GM18951 (cell line): ENCODE measurements at regions not wholly inside any gene's neighbourhood (a gene's known extent, or its start where the extent isn't known, plus 50 kb on each side); places are given as distances from the start of the nearest gene placed in this dataset.

ENCODE experiments used
- POLR2A ChIP-seq: IDR thresholded peaks from 4 replicates; pipeline ENCODE4 v1.6.1; 2011; ENCODE audit warnings: mild to moderate bottlenecking; ENCODE audit not compliant: insufficient read length, insufficient read depth; ENCODE audit errors: extremely low read depth
- in situ Hi-C: fragments of 300-500 bp; cut with MboI; formaldehyde crosslinking; loops from one replicate; pipeline ENCODE4 v1.12.0; 2022; ENCODE audit warnings: low sequenced_read_pairs, mixed read lengths, inconsistent platforms; ENCODE audit not compliant: unreplicated experiment

DNA sequence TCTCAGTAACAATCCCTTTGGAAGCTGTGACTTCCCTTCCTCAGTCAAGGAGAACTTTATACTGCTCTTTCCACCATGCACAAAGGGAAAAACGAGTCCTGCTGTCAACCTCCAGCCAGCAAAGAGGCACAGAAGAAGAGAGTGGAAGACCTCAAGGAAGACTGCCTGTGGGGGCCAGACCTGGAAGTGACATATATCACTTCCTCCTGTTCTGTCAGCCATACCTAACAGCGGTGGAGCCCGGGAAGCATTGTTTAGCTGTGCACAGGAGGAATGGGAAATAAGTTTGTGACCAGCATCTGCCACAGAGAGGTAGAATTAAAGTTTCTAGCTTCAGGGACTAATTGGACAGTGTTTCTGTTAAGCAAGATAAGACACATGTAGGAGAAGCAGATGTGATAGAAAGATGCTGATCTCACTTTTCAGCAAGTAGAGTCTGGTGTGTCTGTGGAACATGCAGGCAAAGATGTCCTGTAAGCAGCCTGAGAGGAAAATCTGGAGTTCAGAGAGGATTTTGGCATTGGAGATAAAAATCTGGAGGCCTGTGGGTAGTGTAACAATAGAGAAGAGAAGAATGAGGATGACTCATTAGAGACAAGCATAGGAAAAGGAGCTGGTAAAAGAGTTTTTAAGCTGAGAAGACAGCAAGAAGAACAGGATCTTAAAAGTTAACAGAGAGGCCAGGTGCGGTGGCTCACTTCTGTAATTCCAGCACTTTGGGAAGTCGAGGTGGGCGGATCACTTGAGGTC is 141.6 kb upstream of the CPSF6 start:
- in situ Hi-C loops: no loop called here
- TF ChIP-seq POLR2A: no peak

DNA sequence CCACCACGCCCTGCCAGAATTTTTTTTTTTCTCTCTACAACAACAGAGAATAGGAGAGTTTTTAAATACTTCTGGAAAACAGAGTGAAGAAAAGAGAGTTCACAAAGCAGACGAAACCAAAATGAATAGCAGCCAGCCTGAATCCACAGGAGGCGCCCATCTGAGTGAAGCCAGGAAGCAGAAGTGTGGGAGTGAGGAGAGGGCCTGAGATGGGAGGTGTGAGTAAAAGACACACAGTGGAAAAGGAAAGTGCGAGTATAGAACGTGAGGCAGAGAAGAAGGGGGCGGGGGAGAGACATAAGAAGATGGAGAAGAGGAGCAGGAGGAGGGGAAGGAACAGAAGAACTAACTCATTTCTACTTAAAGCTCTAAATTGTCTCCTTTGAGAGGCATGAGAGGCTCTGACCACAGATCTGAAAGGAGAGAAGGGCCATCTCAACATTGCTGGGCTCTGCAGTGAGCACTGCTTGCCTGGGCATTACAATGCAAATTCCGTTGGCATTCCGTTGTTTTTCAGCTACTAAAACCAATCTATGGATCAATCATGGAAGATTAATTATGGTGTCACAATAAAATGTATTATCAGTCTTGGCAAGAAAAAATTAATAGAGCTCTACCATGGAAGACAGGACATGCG is 140.1 kb upstream of the CPSF6 start:
- in situ Hi-C loops: no loop called here
- no peak for TF ChIP-seq POLR2A

DNA sequence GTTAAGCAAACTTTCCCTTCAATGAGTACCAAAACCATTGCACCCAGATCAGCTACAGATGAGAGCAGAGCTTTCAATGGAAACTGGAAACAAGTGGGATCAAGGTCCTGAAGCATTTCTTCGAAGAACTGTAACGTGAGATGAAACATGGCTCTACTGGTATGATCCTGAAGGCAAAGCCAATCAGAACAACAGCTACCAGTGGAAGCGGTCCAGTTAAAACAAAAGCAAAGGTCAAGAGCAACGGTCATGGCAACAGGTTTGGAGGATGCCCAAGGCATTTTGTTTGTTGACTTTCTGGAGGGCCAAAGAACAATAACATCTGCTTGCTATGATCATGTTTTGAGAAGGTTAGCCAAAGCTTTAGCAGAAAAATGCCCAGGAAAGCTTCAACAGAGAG is 137.9 kb upstream of the CPSF6 start:
- no peak for TF ChIP-seq POLR2A
- in situ Hi-C loops: no loop called here

GRCh38 chr12:69102856-69103255 is 136.5 kb upstream of the CPSF6 start:
- TF ChIP-seq POLR2A: no peak
- in situ Hi-C loops: no loop called here

GRCh38 chr12:69105101-69105962 is 134.0 kb upstream of the CPSF6 start:
- in situ Hi-C loops: no loop called here
- TF ChIP-seq POLR2A: no peak

DNA sequence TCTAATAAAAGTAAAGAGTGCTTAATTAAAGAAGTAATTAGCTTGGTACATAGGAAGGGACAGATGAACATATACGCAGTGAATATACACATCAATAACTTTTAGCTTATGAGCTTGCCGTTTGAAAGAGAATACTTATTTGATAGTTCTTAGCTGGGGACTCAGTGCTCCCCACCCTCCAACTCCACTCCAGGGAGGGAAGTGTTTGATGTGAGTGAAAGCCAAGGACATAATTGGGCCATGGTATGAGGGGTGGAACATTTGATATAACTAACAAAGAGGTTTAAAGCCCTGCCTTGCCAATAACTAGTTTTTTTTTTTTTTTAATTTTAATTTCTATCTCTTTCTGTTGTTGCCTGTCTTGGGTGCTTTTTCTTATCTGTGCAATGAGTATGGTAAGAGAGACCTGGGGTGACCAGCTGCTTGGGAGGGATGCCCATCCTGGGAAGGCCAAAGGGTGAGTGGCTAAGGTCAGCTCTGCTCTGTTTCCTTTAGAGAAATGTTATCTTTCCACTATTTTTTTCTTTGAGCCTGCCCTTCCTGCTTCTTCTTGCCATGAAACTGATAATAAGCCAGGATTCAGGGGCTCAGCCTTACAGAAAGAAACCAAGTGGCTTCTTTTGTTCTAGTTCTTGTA is 132.8 kb upstream of the CPSF6 start:
- in situ Hi-C loops: no loop called here
- no peak for TF ChIP-seq POLR2A

- in situ Hi-C loops: no loop called here
- no peak for TF ChIP-seq POLR2A
Observed at GRCh38 chr12:69107541-69107940, 131.8 kb upstream of the CPSF6 start.

GRCh38 chr12:69108037-69108436 is 131.3 kb upstream of the CPSF6 start:
- no peak for TF ChIP-seq POLR2A
- in situ Hi-C loops: no loop called here

DNA sequence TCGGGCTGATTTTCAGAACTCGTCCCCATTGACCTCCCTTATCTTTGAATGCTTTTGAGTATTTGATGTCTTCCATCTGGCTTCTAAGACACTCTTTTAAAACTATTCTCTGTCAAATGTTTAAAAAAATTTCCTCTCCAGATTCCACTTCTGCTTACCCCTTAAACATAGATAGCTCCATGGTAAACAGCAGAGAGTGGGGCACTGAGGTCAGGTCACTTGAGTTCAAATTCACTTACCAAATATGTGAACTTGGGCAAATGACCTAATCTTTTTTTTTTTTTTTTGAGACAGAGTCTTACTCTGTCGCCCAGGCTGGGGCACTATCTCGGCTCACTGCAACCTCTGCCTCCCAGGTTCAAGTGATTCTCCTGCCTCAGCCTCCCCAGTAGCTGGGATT is 126.8 kb upstream of the CPSF6 start:
- TF ChIP-seq POLR2A: no peak
- in situ Hi-C loops: no loop called here

DNA sequence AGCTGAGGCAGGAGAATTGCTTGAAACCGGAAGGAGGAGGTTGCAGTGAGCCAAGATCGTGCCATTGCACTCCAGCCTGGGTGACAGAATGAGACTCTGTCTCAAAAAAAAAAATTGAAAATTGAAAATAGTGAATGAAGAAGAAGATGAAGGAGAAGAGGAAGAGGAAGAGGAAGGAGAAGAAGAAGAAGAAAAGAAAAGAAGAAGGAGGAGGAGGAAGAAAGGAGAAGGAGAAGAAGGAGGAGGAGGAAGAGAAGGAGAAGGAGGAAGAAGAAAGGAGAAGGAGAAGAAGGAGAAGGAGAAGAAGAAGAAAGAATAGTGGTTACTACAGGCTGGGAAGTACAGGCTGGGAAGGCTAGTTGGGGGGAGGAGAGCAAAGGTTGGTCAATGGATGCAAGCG is 124.3 kb upstream of the CPSF6 start:
- TF ChIP-seq POLR2A: no peak
- in situ Hi-C loops: no loop called here

GRCh38 chr12:69115951-69116350 is 123.4 kb upstream of the CPSF6 start:
- no peak for TF ChIP-seq POLR2A
- in situ Hi-C loops: no loop called here

DNA sequence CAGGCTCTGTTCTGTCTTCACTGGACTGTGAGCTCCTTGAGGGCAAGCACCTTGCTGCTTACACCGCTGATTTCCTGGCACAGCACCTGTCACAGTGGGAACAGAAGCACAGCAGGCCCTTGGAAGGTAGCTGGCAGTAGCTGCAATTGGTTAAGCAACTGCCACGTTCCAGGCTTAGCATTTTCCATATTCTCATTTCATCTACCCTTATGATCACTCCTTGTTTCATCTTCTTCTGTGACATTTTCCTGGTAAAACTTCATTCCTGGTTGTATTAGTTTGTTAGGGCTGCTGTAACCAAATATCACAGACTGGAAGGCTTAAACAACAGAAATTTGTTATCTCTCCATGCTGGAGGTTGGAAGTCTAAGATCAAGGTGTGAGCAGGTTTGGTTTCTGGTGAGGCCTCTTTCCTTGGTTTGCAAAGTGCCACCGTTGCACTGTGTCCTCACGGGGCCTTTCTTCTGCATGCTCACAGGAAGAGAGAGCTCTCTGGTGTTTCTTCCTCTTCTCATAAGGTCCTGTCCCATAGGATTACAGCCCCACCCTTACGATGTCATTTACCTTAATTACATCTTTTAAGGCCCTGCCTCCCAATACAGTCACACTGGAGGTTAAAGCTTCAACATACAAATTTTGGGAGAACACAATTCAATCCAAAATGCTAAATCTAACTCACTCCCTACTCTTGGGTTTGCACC is 121.7 kb upstream of the CPSF6 start:
- in situ Hi-C loops: no loop called here
- TF ChIP-seq POLR2A: no peak
